SH-SY5Y (cell line): ENCODE measurements at regions not wholly inside any gene's neighbourhood (a gene's known extent, or its start where the extent isn't known, plus 50 kb on each side); places are given as distances from the start of the nearest gene placed in this dataset.

ENCODE experiments used
- GATA2 ChIP-seq: IDR thresholded peaks from 2 replicates; pipeline ENCODE4 v1.6.1; 2011; ENCODE audit warnings: mild to moderate bottlenecking, low read depth, low read length
- GATA3 ChIP-seq: IDR thresholded peaks from 2 replicates; pipeline ENCODE4 v1.6.1; 2011; ENCODE audit warnings: low read depth, mild to moderate bottlenecking, low read length, moderate library complexity

DNA sequence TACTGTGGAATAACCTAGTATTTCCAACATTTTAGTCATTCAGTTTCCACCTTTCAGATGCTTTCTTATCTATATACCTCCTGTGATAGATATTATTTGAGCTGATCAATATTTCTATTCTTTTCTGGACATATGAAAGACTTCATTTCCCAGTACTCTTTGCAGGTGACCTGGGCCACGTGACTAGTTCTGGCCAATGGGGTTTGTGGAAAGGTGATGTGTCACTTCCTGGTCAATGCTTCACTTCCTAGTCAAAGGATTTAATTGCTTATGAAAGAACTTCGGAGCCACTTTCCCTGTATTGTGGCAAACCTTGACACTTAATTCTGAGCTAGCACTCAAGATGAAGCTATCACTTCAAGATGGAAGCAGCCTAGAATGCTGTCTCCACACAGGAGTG, 248.9 kb upstream of the FOXF1 start:
- no peak for TF ChIP-seq GATA2
- no peak for TF ChIP-seq GATA3
